ENCODE measurements at regions not wholly inside any gene's neighbourhood (a gene's known extent, or its start where the extent isn't known, plus 50 kb on each side); places are given as distances from the start of the nearest gene placed in this dataset.
A peak's percentile ranks its signal among the peaks of the same experiment; 100 is the strongest.

DNA sequence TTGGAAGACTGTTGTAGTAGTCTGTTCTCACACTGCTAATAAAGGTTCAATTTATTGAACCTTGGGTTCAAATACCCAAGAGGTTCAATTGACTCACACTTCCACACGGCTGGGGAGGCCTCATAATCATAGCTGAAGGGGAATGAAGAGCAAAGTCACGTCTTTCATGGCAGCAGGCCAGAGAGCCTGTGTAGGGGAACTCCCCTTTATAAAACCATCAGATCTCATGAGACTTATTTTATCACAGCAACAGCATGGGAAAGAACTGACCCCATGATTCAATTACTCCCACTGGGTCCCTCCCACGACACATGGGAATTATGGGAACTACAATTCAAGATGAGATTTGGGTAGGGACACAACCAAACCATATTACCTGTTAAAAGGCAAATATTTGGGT, 268.2 kb downstream of the TMEM167A start:
- peaks cover 12% of the 10 kb centered on the region for H3K36me3 ChIP-seq (replicated peaks; ENCODE audit: low read depth, low read length)
- peaks cover 13% of the 10 kb centered on the region for H3K4me1 ChIP-seq (ENCODE audit: low read length)
- no peaks in the 10 kb centered on the region for H3K27me3 ChIP-seq (ENCODE audit: low read depth, low read length)
- no peaks in the 10 kb centered on the region for H4K20me1 ChIP-seq (ENCODE audit: insufficient read depth, low read length)
- H3K4me2 ChIP-seq (ENCODE audit: low read length) = no peak overlapping the region
- no peaks in the 10 kb centered on the region for H3K79me2 ChIP-seq (ENCODE audit: low read length)
- H3K9ac ChIP-seq (ENCODE audit: low read length) = no peak overlapping the region
- H3K9me3 ChIP-seq (ENCODE audit: insufficient read depth, low read length) = no peaks in the 10 kb centered on the region; the same call in 1 of the 2 replicates
- TF ChIP-seq EZH2phosphoT487 (IDR thresholded peaks at IDR 0.05; ENCODE audit: low read depth) (no peak), CTCF (IDR thresholded peaks at IDR 0.05; ENCODE audit: low read depth, low read length) (no peak)
- H3K27ac ChIP-seq (ENCODE audit: low read length) = no peak overlapping the region
- H2AFZ ChIP-seq (ENCODE audit: low read depth, low read length) = peak overlapping the region; percentile 60; the same call in 1 of the 2 replicates
- H3K4me3 ChIP-seq (ENCODE audit: low read length) = no peak overlapping the region

DNA sequence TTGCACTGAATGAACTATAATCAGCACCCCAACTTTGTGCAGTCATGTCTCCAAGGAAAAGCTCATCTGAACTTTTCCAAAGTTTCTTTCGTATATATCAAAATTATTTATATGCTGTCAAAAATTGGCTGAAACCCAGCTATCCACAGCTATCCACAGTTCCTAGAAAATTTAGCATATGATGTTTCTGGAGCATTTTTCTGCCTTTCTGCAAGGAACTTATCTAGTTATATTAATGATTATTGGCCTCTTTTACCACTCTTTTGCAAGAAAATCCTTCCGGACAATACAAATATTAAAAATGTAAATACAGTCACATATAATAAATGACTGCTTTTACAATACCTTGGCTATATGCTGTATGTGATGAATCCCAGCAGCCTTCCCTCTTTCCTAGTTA, 270.2 kb downstream of the TMEM167A start:
- Histone ChIP-seq H3K4me3 (ENCODE audit: low read length) (no peak overlapping the region), H3K27me3 (ENCODE audit: low read depth, low read length) (no peaks in the 10 kb centered on the region), H3K27ac (ENCODE audit: low read length) (no peak overlapping the region), H3K4me2 (ENCODE audit: low read length) (no peak overlapping the region), H2AFZ (ENCODE audit: low read depth, low read length) (no peak overlapping the region), H4K20me1 (ENCODE audit: insufficient read depth, low read length) (no peaks in the 10 kb centered on the region), H3K36me3 (replicated peaks; ENCODE audit: low read depth, low read length) (peaks cover 12% of the 10 kb centered on the region), H3K9ac (ENCODE audit: low read length) (no peak overlapping the region), H3K79me2 (ENCODE audit: low read length) (no peaks in the 10 kb centered on the region), H3K9me3 (ENCODE audit: insufficient read depth, low read length) (no peaks in the 10 kb centered on the region; the same call in 1 of the 2 replicates), H3K4me1 (ENCODE audit: low read length) (peaks cover 20% of the 10 kb centered on the region)
- no peak for TF ChIP-seq CTCF (IDR thresholded peaks at IDR 0.05; ENCODE audit: low read depth, low read length)
- TF ChIP-seq EZH2phosphoT487 (IDR thresholded peaks at IDR 0.05; ENCODE audit: low read depth) = no peak

DNA sequence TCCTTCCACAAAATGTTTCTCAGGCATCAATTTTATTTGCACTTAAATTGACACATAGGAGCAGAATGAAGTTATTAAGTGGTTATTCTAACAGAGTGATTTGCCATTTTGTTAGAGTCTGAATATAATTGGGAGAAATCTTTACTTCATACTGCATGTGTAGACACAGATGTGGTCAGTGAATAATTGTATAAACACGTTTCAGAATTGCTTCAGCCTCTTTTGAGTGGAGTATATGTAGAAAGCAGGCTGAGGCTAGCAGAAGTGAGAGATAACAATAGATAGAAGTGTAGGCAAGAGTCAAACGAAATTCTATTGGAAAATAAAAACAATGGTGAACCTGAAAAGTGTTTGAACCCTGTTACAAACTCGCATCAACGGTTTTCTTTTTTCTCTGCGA, 270.7 kb downstream of the TMEM167A start:
- H3K9ac ChIP-seq (ENCODE audit: low read length) = no peak overlapping the region
- no peak overlapping the region for H3K4me2 ChIP-seq (ENCODE audit: low read length)
- no peaks in the 10 kb centered on the region for H3K79me2 ChIP-seq (ENCODE audit: low read length)
- H3K4me3 ChIP-seq (ENCODE audit: low read length) = no peak overlapping the region
- H2AFZ ChIP-seq (ENCODE audit: low read depth, low read length) = no peak overlapping the region
- H3K27ac ChIP-seq (ENCODE audit: low read length) = no peak overlapping the region
- peaks cover 19% of the 10 kb centered on the region for H3K4me1 ChIP-seq (ENCODE audit: low read length)
- TF ChIP-seq EZH2phosphoT487 (IDR thresholded peaks at IDR 0.05; ENCODE audit: low read depth) (no peak), CTCF (IDR thresholded peaks at IDR 0.05; ENCODE audit: low read depth, low read length) (no peak)
- no peaks in the 10 kb centered on the region; the same call in 1 of the 2 replicates for H3K9me3 ChIP-seq (ENCODE audit: insufficient read depth, low read length)
- H3K36me3 ChIP-seq (replicated peaks; ENCODE audit: low read depth, low read length) = peaks cover 12% of the 10 kb centered on the region
- H3K27me3 ChIP-seq (ENCODE audit: low read depth, low read length) = no peaks in the 10 kb centered on the region
- H4K20me1 ChIP-seq (ENCODE audit: insufficient read depth, low read length) = no peaks in the 10 kb centered on the region

DNA sequence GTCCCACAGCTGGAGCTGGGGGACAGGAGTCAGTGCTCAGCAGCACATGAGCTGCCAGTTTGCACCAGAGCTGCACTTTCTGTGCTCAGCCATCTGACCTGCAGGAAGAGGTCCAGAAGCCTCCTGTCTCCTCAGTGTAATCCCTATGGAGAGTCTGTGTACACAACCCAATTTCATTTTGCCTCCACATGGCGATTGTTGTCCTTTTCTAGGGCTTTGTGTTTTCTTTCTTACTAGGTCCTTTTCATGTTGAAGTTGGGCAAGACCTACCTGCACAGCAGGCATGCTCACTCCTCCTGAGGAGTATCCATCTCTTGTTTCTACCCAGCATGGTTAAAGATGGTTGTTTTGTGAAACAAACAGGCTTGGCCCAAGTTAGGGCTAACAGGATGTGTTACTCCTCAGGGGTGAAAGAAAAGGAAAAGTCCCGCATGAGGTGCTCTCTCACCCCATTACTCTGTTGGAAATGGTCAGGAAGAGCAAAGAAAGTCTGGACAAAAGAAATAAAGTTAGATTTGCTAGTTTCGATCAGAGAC, 273.0 kb downstream of the TMEM167A start:
- no peaks in the 10 kb centered on the region for H3K79me2 ChIP-seq (ENCODE audit: low read length)
- no peak overlapping the region for H3K27ac ChIP-seq (ENCODE audit: low read length)
- no peaks in the 10 kb centered on the region for H4K20me1 ChIP-seq (ENCODE audit: insufficient read depth, low read length)
- no peak overlapping the region for H3K4me2 ChIP-seq (ENCODE audit: low read length)
- no peak overlapping the region for H2AFZ ChIP-seq (ENCODE audit: low read depth, low read length)
- peaks cover 19% of the 10 kb centered on the region for H3K4me1 ChIP-seq (ENCODE audit: low read length)
- TF ChIP-seq EZH2phosphoT487 (IDR thresholded peaks at IDR 0.05; ENCODE audit: low read depth) = no peak
- TF ChIP-seq CTCF (IDR thresholded peaks at IDR 0.05; ENCODE audit: low read depth, low read length) = no peak
- H3K9ac ChIP-seq (ENCODE audit: low read length) = no peak overlapping the region
- no peaks in the 10 kb centered on the region for H3K27me3 ChIP-seq (ENCODE audit: low read depth, low read length)
- H3K36me3 ChIP-seq (replicated peaks; ENCODE audit: low read depth, low read length) = peaks cover 6% of the 10 kb centered on the region
- no peaks in the 10 kb centered on the region; the same call in 1 of the 2 replicates for H3K9me3 ChIP-seq (ENCODE audit: insufficient read depth, low read length)
- H3K4me3 ChIP-seq (ENCODE audit: low read length) = no peak overlapping the region
